NB4 (cell line): ENCODE measurements at regions not wholly inside any gene's neighbourhood (a gene's known extent, or its start where the extent isn't known, plus 50 kb on each side); places are given as distances from the start of the nearest gene placed in this dataset.

Experiments used
- CTCF ChIP-seq: IDR thresholded peaks from one replicate; pipeline ENCODE4 v1.5.1; 2012; ENCODE audit warnings: low read depth, low read length
- MAX ChIP-seq: IDR thresholded peaks from 2 replicates; pipeline ENCODE4 v1.6.1; 2011; ENCODE audit warnings: low read depth, low read length
- POLR2A ChIP-seq: IDR thresholded peaks from 2 replicates; pipeline ENCODE4 v1.6.1; 2011; ENCODE audit warnings: mild to moderate bottlenecking; ENCODE audit not compliant: insufficient read length; ENCODE audit errors: extremely low read depth

GRCh38 chr5:3715062-3715461 is 119.4 kb downstream of the IRX1 start:
- TF ChIP-seq POLR2A (no peak), CTCF (no peak), MAX (no peak)
